HepG2 (cell line): ENCODE measurements at regions not wholly inside any gene's neighbourhood (a gene's known extent, or its start where the extent isn't known, plus 50 kb on each side); places are given as distances from the start of the nearest gene placed in this dataset.
"Not testable (repeated sequence)": the region's sequence is repeated elsewhere in the genome, so short reads cannot be mapped to it uniquely, and the experiment has no call there.

Experiments used
- ATAC-seq: fragments of 200-7000 bp; cut with Tn5 transposase; 3 replicates; pipeline ENCODE4 v1.9.1; 2020; ENCODE audit warnings: mild to moderate bottlenecking, moderate library complexity
- BruUV-seq: library from RNA; stranded (reverse); fragments of 400-500 nt; replicated peaks from 2 replicates; lab custom pipeline; 2021; lab: Mats Ljungman, UMichigan
- CTCF ChIA-PET: fragments of 300-600 bp; formaldehyde crosslinking; extraction: SDS; loops from one replicate; lab custom pipeline; 2021; ENCODE audit warnings: low total read pairs, inconsistent platforms, low intra/inter-chr PET ratio; lab: Yijun Ruan, JAX
- POLR2A ChIA-PET: fragments of 350-600 bp; sonication (Branson Sonifier 250); formaldehyde crosslinking; loops from one replicate; lab custom pipeline; 2020; ENCODE audit warnings: antibody characterized with exemption, inconsistent platforms; lab: Yijun Ruan, JAX
- DNase-seq: peaks from one replicate; pipeline ENCODE4 v3.0.0-alpha.2; 2015; ENCODE audit warnings: low spot score
- FAIRE-seq: peaks from 3 replicates; lab custom pipeline; 2011; peaks lifted over from hg19 to GRCh38; lab: Jason Lieb, UNC
- H2AFZ ChIP-seq: one replicate; pipeline ENCODE4 v1.6.1; 2011; ENCODE audit warnings: low read length, inconsistent platforms
- H3K27ac ChIP-seq: fragments of 300-600 bp; 3 replicates; pipeline ENCODE4 v1.8.0; 2011; ENCODE audit warnings: mixed run types, mild to moderate bottlenecking, mixed read lengths, low read length, inconsistent platforms; ENCODE audit not compliant: insufficient read depth; ENCODE audit errors: extremely low read length
- H3K27me3 ChIP-seq, 2 experiments: fragments of 200-600 bp in 1 of 2; 2 replicates in 1 of 2; 3 replicates in 1 of 2; pipeline versions ENCODE4 v1.6.0 to v1.8.0; 2011; ENCODE audit warnings: low read length in 2 of 2, mild to moderate bottlenecking in 2 of 2, moderate library complexity in 2 of 2, inconsistent platforms in 1 of 2; ENCODE audit not compliant: insufficient read depth in 2 of 2, control insufficient read depth in 1 of 2
- H3K36me3 ChIP-seq, 2 experiments: fragments of 200-600 bp in 1 of 2; replicated peaks in 1 of 2; 2 replicates in 1 of 2; 3 replicates in 1 of 2; pipeline versions ENCODE4 v1.5.1 to v1.8.0; 2011; ENCODE audit warnings: low read length in 2 of 2, inconsistent platforms in 1 of 2; ENCODE audit not compliant: insufficient read depth in 2 of 2, control insufficient read depth in 1 of 2
- H3K4me1 ChIP-seq: 2 replicates; pipeline ENCODE4 v1.5.1; 2012; ENCODE audit warnings: low read length, inconsistent platforms; ENCODE audit not compliant: insufficient read depth
- H3K4me2 ChIP-seq: 2 replicates; pipeline ENCODE4 v1.6.0; 2011; ENCODE audit warnings: low read depth, low read length, inconsistent platforms
- H3K4me3 ChIP-seq, 3 experiments: fragments of 200-600 bp in 1 of 3; sonication (generic), shearing (Covaris generic) in 1 of 3; replicated peaks in 1 of 3; 2 replicates each; pipeline ENCODE4 v1.5.1; 2011 to 2016; ENCODE audit warnings: low read length in 3 of 3, inconsistent platforms in 2 of 3, low read depth in 2 of 3, mild to moderate bottlenecking in 2 of 3, control low read depth in 1 of 3, mixed read lengths in 1 of 3; ENCODE audit not compliant: insufficient read depth in 1 of 3
- H3K79me2 ChIP-seq: one replicate; pipeline ENCODE4 v1.6.1; 2011; ENCODE audit warnings: low read length, inconsistent platforms; ENCODE audit not compliant: insufficient read depth
- H3K9ac ChIP-seq: 2 replicates; pipeline ENCODE4 v1.6.0; 2011; ENCODE audit warnings: mild to moderate bottlenecking, low read depth, low read length, inconsistent platforms; ENCODE audit not compliant: insufficient read depth
- H3K9me3 ChIP-seq: 2 replicates; pipeline ENCODE4 v1.5.1; 2012; ENCODE audit warnings: mild to moderate bottlenecking, low read length
- H4K20me1 ChIP-seq: 2 replicates; pipeline ENCODE4 v1.6.0; 2011; ENCODE audit warnings: inconsistent platforms, mild to moderate bottlenecking, low read length, moderate library complexity; ENCODE audit not compliant: insufficient read depth
- GATA4 ChIP-seq: sonication (generic); IDR thresholded peaks from 2 replicates; pipeline ENCODE4 v1.6.1; 2016; ENCODE audit warnings: antibody characterized with exemption, low read depth, borderline replicate concordance
- NFKBIZ ChIP-seq: IDR thresholded peaks from 2 replicates; pipeline ENCODE4 v1.6.1; 2018; ENCODE audit warnings: missing genetic modification reagents, missing compliant biosample characterization
- NR3C1 ChIP-seq: sonication (generic); formaldehyde crosslinking; IDR thresholded peaks from 2 replicates; pipeline ENCODE4 v1.4.0; 2020; ENCODE audit warnings: missing genetic modification reagents
- ZIK1 ChIP-seq: sonication (generic); formaldehyde crosslinking; IDR thresholded peaks from 2 replicates; pipeline ENCODE4 v1.5.0; 2020; ENCODE audit warnings: mild to moderate bottlenecking, low read depth, missing genetic modification reagents, borderline replicate concordance
- ZNF317 ChIP-seq: sonication (generic); formaldehyde crosslinking; IDR thresholded peaks from 2 replicates; pipeline ENCODE4 v1.5.0; 2020; ENCODE audit warnings: mild to moderate bottlenecking, missing genetic modification reagents
- ZNF350 ChIP-seq: sonication (generic); formaldehyde crosslinking; IDR thresholded peaks from 2 replicates; pipeline ENCODE4 v1.4.0; 2020; ENCODE audit warnings: mild to moderate bottlenecking, low read depth, missing genetic modification reagents, borderline replicate concordance
- ZNF550 ChIP-seq: sonication (generic); formaldehyde crosslinking; IDR thresholded peaks from 2 replicates; pipeline ENCODE4 v1.4.0; 2020; ENCODE audit warnings: mild to moderate bottlenecking, missing genetic modification reagents, borderline replicate concordance
- ZNF768 ChIP-seq: sonication (generic); formaldehyde crosslinking; IDR thresholded peaks from 2 replicates; pipeline ENCODE4 v1.4.0; 2020; ENCODE audit warnings: missing genetic modification reagents
- ZNF878 ChIP-seq: sonication (generic); formaldehyde crosslinking; IDR thresholded peaks from 2 replicates; pipeline ENCODE4 v1.8.1; 2023; ENCODE audit warnings: mild to moderate bottlenecking, missing genetic modification reagents, moderate library complexity
- WGBS: methylation state at CpG from one replicate; pipeline ENCODE4 v1.1.6; 2017; ENCODE audit warnings: low lambda C conversion rate; 5-methylcytosine and 5-hydroxymethylcytosine counted together
- in situ Hi-C: cut with HindIII; loops from 2 replicates; pipeline ENCODE4 v1.10.0; 2017; ENCODE audit warnings: low pct_unique_long_range_greater_than_20kb; ENCODE audit not compliant: extremely low pct_ligation_motif_present
- intact Hi-C: fragments of 100-400 bp; cut with micrococcal nuclease; formaldehyde crosslinking; loops from one replicate; pipeline ENCODE4 v1.10.0; 2022; ENCODE audit not compliant: unreplicated experiment

DNA sequence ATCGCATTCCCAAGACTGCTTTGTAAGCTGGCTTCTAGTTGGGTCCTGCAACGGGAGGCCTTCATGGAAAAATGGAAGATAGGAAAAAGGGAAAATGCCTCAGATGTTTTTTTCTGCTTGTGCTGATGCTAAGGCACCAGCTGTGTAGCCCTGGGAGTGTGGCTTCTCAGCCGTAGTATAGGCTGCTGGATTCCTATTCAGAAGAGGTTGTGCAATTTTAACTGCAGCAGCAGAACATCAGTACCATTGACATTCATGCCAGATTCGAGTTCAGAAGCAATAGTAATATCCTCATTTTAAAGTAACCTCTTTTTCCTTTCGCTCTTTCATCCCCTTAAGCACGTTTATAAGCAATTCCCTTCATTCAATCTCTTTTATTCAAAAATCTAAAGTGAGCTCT lies 119.1 kb upstream of the KCTD3 start:
- H3K4me3 ChIP-seq, DNase-seq, H2AFZ ChIP-seq, H3K9ac ChIP-seq, H3K4me1 ChIP-seq, H3K27me3 ChIP-seq, in situ Hi-C loops, H3K27ac ChIP-seq, FAIRE-seq, BruUV-seq, H3K4me2 ChIP-seq, POLR2A ChIA-PET, H4K20me1 ChIP-seq, intact Hi-C loops, H3K36me3 ChIP-seq, H3K79me2 ChIP-seq, ATAC-seq, CTCF ChIA-PET, H3K9me3 ChIP-seq: not testable (repeated sequence)
- 4% methylated on average over 6 of the region's 6 CpGs for WGBS

DNA sequence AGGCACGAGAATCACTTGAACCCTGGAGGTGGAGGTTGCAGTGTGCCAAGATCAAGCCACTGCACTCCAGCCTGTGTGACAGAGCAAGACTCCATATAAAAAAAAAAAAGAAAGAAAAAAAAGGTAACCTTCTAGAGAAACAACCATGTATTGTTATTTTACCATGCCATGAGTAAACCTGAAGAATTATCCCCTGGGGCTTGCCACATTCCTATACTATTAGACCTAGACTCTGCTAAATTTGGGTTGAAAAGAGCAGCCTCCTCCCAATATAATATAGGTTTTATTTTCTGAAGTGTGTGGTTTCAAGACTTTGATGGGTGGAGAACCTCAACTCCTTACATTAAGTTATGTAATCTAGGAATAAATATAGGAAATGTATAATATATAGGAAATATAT lies 118.0 kb upstream of the KCTD3 start:
- H3K27ac ChIP-seq, ATAC-seq, H3K36me3 ChIP-seq, H3K79me2 ChIP-seq, H3K27me3 ChIP-seq, intact Hi-C loops, BruUV-seq, in situ Hi-C loops, FAIRE-seq, H3K4me1 ChIP-seq, CTCF ChIA-PET, H3K4me3 ChIP-seq, H3K9ac ChIP-seq, H4K20me1 ChIP-seq, POLR2A ChIA-PET, H3K9me3 ChIP-seq, H3K4me2 ChIP-seq, DNase-seq, H2AFZ ChIP-seq: not testable (repeated sequence)
- 0% methylated on average over 1 of the region's 1 CpG for WGBS

DNA sequence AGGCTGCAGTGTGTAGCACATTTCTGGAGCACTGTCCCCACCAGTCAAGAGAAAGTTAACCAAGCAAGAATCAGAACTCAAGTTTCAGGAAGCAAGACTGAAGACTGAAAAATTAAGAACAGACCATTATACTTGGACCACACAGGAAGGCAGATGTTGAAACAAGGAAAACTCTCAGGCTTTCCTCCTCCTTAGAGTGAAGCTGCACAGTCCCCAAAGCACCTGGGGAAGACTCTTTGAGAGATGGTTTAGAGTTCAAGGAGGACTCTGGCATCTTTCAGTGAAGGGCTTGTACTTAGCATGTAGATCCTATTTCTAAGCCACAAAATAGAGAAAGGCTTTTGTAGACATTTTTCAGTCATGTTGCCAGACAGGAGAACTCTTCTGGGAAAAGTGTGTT lies 113.7 kb upstream of the KCTD3 start:
- no peaks in the 10 kb centered on the region for H4K20me1 ChIP-seq
- no peak overlapping the region for H3K9ac ChIP-seq
- no TSS peak for BruUV-seq
- H3K79me2 ChIP-seq, result no peaks in the 10 kb centered on the region
- H3K27ac ChIP-seq, result no peak overlapping the region
- no peaks in the 10 kb centered on the region for H3K4me1 ChIP-seq
- H2AFZ ChIP-seq, result no peak overlapping the region
- FAIRE-seq (no peak), ATAC-seq (no peak), DNase-seq (no peak)
- ChIA-PET POLR2A (no interaction called here), CTCF (no interaction called here)
- no peaks in the 10 kb centered on the region for H3K36me3 ChIP-seq
- no peaks in the 10 kb centered on the region for H3K9me3 ChIP-seq
- intact Hi-C loops (no loop called here), in situ Hi-C loops (no loop called here)
- H3K4me2 ChIP-seq, result no peak overlapping the region
- H3K27me3 ChIP-seq, result no peaks in the 10 kb centered on the region
- H3K4me3 ChIP-seq, result no peak overlapping the region
- no peak for TF ChIP-seq ZNF350 (CRISPR knock-in tag)
- no peak for TF ChIP-seq ZNF768 (CRISPR knock-in tag)
- TF ChIP-seq ZNF550 (CRISPR knock-in tag), result no peak
- no peak for TF ChIP-seq ZIK1
- TF ChIP-seq ZNF317 (CRISPR knock-in tag), result no peak
- no peak for TF ChIP-seq NFKBIZ (CRISPR knock-in tag)
- no peak for TF ChIP-seq ZNF878 (CRISPR knock-in tag)
- no peak for TF ChIP-seq GATA4
- no peak for TF ChIP-seq NR3C1 (CRISPR knock-in tag)
